GM18498 (cell line): ENCODE measurements at regions not wholly inside any gene's neighbourhood (a gene's known extent, or its start where the extent isn't known, plus 50 kb on each side); places are given as distances from the start of the nearest gene placed in this dataset.
A peak's percentile ranks its signal among the peaks of the same experiment; 100 is the strongest.

Experiments used
- ATAC-seq: cut with Tn5 transposase; IDR thresholded peaks from one replicate; pipeline ENCODE4 v1.9.1; 2021; ENCODE audit warnings: mild to moderate bottlenecking, moderate library complexity; ENCODE audit not compliant: unreplicated experiment

DNA sequence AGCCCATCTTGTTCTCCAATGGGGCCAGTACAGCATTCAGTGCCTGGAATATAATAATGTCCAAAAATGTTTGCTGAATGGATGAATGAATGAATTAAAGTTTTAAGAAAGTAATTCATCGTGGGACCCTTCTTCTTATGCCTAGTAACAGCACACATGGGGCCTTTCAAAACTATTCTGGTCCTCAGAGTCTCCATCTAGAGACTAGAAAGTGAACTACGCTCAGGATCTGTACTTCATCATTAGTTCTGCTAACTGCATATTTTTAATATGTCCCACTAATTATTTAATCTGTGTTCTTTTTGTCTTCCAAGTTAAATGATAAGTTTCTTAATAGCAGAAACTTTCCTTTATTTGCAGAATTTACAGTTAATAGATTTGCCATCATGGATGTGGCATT, 172.5 kb downstream of the SMAD2 start:
- no peak for ATAC-seq

DNA sequence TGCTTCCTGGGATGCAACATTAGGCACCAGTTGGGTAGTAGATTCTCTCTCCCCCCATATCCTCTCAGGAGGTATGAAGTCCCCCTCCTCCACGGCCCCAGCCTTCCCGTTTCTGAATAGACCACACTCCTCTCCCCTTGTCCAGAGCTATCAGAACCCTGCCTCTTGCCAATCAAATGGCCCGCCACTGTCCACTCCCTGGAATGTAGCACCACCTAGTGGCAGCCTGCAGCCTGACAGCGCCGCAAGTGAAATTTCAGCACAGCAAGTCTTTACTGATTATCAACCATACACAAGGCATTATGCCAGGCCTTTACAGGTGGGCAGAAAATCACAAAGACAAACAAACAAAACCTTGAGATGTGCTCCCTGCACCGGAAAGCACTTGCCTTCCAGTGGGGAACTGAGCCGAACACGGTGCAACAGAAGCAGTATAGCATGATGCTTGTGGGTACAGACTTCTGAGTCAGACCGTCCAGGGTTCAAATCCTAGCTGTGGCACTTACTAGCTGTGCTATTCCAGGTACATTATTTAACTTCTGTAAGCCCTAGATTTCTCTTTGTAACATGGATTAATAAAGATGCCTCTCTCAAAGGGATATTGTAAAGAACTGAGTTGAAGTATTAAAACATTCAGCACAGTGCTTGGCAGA, 174.0 kb downstream of the SMAD2 start:
- no peak for ATAC-seq

DNA sequence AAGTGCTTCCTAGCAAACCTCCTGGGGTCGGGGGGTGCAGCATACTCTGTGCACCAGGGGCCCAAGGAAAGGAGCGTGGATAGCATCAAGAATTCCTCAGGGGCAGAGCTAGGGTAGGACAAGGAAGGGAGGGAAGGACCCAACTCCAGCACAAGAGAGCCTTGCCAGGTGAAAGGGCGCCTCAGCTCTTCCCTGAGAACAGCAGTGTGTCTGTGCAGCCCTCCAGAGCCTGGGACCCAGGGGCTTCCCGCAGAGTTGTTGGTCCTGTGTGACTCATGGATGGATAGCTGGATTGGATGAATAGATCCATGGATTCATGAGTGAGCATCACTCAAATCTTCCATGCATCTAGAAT, 175.4 kb downstream of the SMAD2 start:
- ATAC-seq: no peak

DNA sequence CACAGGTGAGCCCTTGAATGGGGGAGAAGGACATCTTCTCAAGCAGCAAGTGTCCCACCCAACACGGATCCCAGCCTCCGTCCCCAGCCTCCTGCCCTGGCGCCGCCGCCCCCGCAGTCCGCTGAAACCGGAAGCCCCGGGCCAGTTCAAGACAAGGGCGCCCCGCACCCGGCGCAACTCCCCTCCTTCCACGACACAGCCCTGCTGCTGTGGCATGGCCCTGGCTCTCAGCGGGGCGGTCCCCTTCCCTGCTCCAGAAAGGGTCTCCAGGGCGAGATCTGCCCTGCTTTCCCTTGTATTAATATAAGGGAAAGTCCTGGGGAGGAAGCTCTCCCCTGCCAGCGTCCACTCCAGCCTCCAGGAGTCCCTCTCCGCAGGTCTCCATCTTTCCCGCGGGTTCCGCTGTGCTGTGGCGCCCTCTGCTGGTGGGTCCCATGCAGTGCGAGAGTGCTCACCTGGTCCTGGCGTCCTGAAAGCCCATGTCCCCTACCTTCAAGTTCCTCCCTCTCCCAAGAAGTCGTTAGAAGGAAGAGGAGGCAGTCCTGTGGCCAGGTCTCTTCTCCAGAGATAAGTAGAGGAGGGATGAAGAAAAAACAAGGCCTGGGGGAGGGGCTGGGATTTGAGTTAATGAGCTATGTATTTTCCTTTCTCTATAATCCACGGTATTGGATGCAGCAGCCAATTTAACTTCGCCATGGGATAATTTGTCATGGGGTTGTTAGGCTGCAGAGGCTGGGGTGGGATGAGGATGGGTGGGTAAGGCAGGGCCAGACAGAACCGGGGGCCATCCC, 176.0 kb downstream of the SMAD2 start:
- no peak for ATAC-seq

DNA sequence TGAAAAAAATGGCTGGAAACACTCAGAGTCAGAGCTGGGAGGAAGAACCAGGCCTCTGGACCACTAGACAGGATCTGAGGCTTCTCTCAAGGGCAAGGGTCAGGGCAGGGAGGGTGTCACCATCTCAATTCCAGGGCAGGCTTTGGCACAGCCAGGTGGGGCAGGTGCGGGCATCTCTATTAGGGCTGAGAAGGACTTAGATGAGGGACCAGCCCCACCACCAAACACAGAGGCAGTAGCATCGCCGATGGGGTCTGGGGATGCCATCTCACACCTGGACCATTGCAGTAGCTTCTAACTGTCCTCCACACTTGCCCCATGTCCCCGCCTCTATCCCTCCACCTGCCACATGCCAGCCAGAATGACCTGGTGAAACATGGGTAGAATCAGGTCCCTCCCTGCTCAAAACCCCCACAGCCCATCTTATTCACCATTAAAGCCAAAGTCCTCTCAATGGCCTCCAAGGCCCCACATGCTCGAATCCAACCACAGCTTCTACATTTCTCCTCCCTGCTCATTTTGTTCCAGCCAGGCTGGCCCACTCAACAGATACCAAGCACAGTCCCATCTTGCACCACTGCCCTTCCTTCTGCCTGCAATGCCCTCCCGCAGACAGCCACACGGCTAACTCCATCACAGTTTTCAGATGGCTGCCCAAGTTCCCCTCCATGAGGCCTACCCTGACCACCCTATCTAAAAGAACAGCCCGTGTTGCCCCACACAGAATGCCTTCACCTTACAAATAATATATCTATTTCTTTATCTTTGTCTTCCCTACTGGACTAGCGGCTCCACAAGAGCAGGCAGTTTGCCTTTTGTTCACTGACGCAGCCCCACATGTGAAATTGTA, 177.4 kb downstream of the SMAD2 start:
- ATAC-seq: no peak

DNA sequence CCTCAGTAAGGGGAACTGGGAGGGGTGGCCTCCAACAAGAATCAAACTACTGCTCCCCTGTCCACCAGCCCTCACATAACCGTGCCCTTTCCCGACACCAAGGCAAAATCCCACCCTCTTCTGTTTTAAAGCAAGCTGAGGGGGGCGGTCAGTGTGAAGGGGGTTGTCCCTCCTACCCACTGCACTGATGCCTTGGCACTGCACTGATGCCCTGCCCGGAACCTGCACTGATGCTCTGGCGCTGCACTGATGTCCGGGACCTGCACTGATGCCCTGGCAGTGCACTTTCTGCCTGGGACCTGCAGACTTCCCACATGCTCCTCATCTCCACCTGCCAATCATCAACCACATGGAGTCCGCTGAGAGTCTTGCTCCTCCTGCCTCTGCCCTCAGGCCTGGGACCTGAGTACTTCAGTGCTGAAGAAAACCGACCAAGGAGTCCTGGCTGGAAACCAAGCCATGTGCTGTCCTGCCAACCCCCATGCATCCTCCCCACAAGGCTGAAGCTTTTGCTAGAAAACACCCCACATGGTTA, 179.5 kb downstream of the SMAD2 start:
- ATAC-seq: no peak

DNA sequence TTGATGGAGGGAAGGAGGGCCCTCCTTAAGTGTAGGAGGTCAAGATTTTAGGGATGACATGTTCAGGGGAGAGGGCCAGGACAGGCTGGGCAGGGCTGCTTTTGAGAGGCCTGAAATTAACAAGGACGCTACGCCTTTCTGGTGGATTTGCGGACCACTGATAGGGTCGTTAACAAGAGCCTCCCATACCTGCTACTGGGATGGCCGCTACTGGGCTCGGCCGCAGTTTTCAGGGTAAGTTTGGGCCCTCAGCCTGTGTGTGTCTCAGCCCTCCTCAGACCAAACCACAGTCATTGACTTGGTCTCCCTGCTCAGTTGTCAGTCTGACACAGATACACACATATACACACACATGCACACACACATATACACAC, 180.9 kb downstream of the SMAD2 start:
- no peak for ATAC-seq

DNA sequence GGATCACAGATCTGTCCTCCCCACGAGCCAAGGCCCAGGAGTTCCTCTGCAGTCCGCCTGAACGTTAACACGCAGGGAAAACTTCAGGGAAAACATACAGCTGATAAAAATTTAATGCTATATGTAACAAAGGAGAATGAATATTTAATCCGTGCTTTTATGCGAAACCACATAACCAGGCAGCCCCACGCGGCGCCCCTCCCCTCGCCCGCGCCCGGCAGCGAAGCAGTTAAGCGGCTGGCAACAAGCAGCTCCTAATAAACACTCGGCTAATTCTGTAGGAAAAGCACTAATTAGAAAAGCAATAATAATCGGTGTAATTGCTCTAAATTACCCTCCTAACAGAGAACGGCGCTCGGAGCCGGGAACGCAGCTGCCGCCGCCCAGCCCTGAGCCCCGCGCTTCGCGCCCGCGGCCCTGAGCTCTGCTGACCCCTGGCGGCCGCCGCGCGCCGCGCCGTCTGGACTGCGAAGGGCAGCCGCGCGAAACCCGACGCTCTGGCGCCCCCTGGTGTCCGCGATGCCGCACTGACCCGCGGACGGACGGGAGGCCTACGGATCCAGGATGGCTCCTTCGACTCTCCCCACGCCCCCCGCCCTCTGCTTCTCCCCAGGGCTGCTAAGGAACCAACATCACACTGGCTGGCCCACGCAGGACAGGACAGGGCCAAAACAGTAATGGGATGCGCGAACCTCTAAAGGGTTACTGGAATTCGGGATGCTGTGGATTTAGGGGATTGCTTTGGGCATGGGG, 181.4 kb downstream of the SMAD2 start:
- peak; percentile 88 for ATAC-seq

DNA sequence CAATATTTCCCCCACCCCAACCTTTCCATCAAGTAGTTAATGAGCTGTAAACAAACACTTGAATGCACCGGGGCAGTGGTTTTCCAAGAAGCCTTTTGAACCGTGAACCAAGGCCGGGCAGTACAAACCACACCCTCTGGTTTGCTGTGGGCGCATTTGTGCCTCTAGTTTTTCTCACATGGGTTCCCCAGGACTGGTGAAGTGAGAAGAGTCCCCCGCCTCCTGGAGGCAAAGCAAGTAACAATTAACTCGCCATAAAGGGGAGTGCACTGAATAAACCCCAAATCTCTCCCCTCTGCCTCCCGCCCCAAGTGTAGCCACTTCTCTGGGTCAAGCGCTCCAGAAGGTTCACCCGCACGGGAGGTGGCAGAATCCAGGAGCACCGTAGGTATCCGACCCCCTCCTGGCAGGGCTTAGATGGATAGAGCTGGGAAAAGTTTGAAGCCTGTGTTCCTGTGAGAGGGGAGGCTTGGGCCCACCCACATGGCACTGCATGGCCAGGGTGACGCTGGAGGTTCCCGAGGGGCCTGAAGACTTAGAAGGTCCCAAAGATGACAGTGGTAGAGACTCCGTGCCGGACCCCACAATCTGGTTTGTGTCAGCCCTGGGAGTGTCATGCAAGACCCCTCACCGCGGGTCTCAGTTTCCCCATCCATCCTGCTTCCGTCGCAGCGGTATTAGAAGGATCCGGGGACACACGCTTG, 182.2 kb downstream of the SMAD2 start:
- no peak for ATAC-seq

DNA sequence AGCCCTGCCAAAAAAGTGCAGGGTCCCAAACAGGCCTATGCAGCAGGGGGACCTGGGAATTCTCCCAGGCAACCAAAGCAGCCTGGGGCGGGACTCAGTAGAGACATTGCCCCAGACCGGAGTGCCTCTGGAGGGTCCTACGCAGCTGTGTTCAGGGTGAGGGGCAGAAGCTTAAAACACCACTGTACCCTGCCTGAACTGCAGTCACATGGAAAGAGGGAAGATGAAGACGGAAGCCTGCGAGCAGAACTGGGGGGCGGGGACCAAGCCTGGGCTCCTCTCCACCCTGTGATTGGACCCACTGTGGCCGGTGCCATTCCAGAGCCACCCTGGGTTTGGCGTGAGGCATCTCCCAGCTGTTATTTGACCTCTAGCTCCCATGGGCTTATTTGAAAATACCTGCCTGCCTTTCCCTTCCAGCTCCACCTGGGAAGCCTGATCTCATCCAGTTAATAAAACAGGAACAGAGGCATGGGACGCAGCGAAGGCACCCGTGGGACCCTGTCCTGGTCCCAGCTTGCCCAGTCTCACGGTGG, 183.1 kb downstream of the SMAD2 start:
- ATAC-seq: no peak

DNA sequence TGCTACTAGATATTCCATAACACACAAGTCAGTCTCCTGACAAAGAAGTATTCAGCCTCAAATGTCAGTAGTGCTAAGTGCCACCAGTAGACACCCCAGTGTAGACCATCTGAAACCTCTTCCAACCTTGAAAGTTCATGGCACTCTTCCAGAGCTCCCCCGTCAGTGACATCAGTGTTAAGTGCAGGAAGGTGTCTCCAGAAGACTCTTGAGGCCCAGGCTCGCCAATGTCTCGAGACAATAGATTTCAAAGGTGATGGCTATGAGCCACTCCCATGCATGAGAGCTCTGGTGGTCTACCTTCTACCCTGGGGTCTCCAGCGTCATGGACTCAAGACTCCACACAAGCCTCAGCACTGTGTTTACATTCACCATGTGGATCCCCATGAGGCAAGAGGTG, 183.8 kb downstream of the SMAD2 start:
- no peak for ATAC-seq

DNA sequence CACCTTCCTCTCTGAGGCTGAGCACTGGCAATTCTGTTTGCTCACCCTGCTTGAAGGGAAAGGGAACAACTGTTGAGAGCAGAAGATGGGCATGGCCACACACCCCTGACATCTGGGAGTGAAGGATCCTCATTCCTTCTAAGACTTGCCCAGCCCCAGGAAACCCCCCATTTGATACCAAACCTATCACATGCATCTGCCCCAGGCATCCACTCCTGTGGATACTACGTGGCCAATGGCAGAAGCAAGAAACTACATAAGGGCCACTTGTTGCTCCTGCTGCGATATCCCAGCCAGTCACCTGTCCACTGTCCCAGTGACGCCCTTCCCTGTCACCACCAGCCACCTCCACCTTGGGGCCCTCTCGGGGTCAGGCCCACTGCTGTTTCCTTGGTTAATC, 185.2 kb downstream of the SMAD2 start:
- ATAC-seq: no peak

DNA sequence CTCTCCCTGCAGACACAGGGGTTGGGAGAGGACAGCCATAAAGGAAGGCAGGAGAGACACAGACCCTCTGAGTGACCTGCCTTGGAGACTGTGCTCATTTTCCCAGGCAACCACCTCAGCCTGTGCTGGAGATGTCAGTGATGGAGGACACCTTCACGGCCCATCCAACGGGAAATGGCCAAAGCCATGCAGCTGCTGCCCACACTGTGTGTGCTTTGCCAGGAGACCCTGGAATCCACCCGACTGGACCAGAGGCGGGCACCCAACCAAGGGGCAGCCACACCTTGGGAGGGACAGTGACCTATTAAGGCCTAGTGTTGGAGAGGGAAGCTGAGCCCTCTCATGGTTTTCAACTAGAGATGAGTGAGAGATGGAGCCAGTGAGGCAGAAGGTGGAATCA, 192.5 kb downstream of the SMAD2 start:
- no peak for ATAC-seq

DNA sequence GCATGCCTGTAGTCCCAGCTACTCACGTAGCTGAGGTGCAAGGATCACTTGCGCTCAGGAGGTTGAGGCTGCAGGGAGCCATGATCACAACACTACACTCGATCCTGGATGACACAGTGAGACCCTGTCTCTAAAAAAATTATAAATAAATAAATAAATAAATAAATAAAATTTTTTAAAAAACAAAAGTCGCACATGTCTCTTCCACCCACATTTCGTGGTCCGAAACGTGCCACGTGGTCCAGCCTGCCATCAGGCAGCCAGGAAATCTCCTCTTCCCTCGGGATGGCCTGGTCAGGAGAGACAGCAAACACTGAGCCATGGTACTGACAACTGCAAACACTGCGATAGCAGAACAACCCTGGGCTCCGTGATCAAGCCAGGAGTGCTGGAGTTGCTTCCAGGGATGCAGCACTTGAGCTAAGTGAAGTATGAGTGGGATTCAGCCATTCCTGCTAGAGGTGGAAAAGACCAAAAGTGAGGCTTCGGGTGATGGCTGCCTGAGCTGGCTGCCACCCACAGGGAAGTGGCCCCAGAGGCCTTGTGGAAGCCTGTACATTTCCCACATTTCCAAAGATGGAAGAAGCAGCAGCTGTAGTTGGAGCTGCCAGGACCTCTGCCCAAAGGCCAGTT, 193.1 kb downstream of the SMAD2 start:
- no peak for ATAC-seq

DNA sequence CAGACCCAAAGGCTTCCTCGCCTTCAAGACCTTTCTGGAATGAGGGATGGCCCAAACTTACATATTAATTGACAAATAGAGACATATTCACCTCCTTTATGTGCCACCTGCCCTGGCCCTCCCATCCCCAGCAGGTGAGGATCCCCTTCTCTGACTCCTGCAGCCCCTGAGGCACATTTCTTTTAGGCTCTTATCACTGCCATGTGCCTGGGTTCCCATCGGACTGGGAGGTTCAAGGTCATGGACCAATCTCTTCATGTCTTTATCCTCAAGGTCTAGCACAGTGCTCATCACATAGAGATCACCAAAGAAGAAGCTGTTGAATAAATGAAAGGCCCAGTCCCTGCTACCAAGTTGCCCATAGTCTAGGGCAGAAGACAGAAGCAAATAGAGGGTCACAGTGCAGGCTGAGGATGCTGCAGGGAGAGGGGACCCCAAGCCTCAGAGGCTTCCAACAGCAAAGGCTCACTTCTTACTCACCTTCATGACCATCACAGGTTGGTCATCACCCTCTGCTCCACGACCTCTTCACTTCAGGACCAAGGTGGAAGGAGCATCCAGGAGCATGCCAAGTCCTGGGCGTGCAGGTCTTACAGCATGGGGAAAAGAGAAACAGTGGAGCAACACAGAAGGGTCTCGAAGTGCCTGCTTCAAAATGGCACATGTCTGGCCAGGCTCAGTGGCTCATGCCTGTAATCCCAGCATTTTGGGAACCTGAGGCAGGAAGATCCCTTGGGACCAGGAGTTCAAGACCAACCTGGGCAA, 193.9 kb downstream of the SMAD2 start:
- no peak for ATAC-seq

DNA sequence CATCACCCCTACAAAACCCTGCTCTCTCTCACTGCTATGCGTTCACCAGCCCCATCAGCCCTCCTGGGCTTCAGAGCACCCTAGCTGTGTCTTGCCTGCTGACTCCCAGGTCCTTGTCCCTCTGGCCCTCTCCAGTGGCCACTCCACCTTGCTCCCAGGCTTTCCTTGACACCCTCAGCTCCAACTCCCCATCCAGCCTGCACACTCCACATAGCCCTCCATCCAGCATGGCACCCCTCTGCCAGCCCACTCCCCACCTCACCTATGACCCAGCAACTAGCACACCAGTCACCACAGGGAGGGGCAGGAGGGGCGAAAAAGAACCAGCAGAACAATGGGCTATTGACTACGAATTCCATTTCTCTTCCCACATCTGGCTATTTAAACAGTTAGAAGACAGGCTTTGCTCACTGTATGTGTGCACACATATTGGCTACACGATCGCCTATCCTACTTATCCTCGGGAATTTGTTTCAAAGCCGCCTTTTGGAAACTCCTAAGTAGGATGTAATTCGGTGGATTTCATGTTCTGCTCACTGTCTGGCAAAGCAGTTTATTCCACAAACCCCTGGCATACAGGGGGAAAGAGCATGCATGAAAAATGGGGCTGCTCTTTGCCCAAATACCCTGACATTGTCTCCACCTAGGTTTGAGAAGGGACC, 195.3 kb downstream of the SMAD2 start:
- ATAC-seq: no peak

DNA sequence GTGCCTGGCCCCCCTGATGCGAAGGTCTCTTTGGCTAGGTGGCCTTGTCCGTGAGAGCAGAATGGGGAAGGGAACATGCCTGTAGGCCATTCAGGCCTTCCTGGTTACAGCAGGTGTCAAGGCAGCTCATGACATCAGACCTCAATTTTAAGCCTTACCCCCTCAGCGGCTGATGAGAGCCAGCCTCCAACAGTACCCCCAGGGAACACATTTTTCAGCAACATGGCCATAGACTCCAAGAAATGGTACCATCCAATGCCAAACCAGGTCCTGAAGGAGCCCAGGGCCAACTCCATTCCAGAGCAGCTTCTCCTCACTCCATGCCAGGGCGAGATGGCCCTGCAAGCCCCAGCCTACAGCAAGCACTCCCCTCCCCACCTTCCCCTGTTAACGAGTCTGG, 199.2 kb downstream of the SMAD2 start:
- no peak for ATAC-seq

DNA sequence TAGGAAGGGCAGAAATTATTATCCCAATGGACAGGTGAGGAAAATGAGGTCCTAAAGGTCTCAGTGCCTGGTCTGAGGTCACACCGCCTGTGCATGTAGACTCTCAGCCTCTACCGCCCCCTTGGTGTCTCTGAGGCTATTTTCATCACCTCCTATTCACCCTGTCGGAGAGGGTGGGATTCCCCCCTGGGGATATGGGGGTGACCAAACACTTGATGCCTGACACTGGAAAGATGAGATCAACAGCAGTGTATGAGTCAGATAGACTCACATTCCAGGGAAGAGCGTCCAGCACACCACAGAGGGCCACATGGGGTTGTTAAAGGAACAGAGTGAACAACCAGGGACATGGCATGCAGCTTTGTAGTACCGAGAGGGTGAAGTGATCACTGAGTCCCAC, 199.7 kb downstream of the SMAD2 start:
- ATAC-seq: no peak
